K562 (cell line): ENCODE measurements at regions not wholly inside any gene's neighbourhood (a gene's known extent, or its start where the extent isn't known, plus 50 kb on each side); places are given as distances from the start of the nearest gene placed in this dataset.

Source experiments
- ATAC-seq: fragments of 200-7000 bp; cut with Tn5 transposase; 3 replicates; pipeline ENCODE4 v1.9.1; 2020; ENCODE audit warnings: moderate library complexity
- BruUV-seq: library from RNA; stranded (reverse); fragments of 400-500 nt; replicated peaks from 2 replicates; lab custom pipeline; 2021; lab: Mats Ljungman, UMichigan
- CTCF ChIA-PET: fragments of 300-600 bp; formaldehyde crosslinking; extraction: SDS; loops from one replicate; lab custom pipeline; 2021; ENCODE audit warnings: low intra/inter-chr PET ratio; lab: Yijun Ruan, JAX
- POLR2A ChIA-PET: fragments of 300-600, 350-650 bp; sonication (Branson Sonifier 250); formaldehyde crosslinking; extraction: SDS; loops from one replicate; lab custom pipeline; 2021; ENCODE audit warnings: antibody characterized with exemption, inconsistent platforms; lab: Yijun Ruan, JAX
- DNase-seq, 4 experiments: peaks; one replicate each; pipeline versions ENCODE4 v3.0.0 to v3.0.0-alpha.2; 2011 to 2018; ENCODE audit warnings: low spot score in 3 of 4, mixed read lengths in 3 of 4; ENCODE audit errors: extremely low read depth in 1 of 4
- FAIRE-seq: peaks from 2 replicates; lab custom pipeline; 2011; peaks lifted over from hg19 to GRCh38; lab: Jason Lieb, UNC
- H2AFZ ChIP-seq: 2 replicates; pipeline ENCODE4 v1.6.0; 2011; ENCODE audit warnings: low read depth, low read length, control low read depth, inconsistent platforms
- H3K27ac ChIP-seq: fragments of 200-600 bp; 3 replicates; pipeline ENCODE4 v1.8.0; 2011; ENCODE audit warnings: low read depth, mild to moderate bottlenecking, control low read depth, inconsistent platforms, low read length, moderate library complexity, mixed read lengths; ENCODE audit errors: extremely low read depth
- H3K27me3 ChIP-seq, 2 experiments: fragments of 300-600 bp in 1 of 2; 2 replicates in 1 of 2; 3 replicates in 1 of 2; pipeline versions ENCODE4 v1.6.0 to v1.8.0; 2011; ENCODE audit warnings: inconsistent platforms in 2 of 2, low read length in 2 of 2, mild to moderate bottlenecking in 1 of 2, mixed read lengths in 1 of 2, moderate library complexity in 1 of 2; ENCODE audit not compliant: control insufficient read depth in 2 of 2, insufficient read depth in 2 of 2
- H3K36me3 ChIP-seq: fragments of 300-600 bp; 3 replicates; pipeline ENCODE4 v1.8.0; 2011; ENCODE audit warnings: mild to moderate bottlenecking, low read length, inconsistent platforms; ENCODE audit not compliant: control insufficient read depth, insufficient read depth
- H3K4me1 ChIP-seq, 2 experiments: fragments of 200-600 bp in 1 of 2; replicated peaks in 1 of 2; 2 replicates in 1 of 2; 3 replicates in 1 of 2; pipeline versions ENCODE4 v1.5.1 to v1.8.0; 2011; ENCODE audit warnings: inconsistent platforms in 2 of 2, low read length in 2 of 2, mild to moderate bottlenecking in 1 of 2, mixed read lengths in 1 of 2, moderate library complexity in 1 of 2; ENCODE audit not compliant: control insufficient read depth in 2 of 2, insufficient read depth in 2 of 2
- H3K4me2 ChIP-seq: 2 replicates; pipeline ENCODE4 v1.6.1; 2011; ENCODE audit warnings: low read length, control low read depth, inconsistent platforms, mixed read lengths; ENCODE audit not compliant: insufficient read depth
- H3K4me3 ChIP-seq: fragments of 200-600 bp; sonication (generic), shearing (Covaris generic); 2 replicates; pipeline ENCODE4 v1.5.1; 2016; ENCODE audit warnings: control low read depth, inconsistent platforms
- H3K79me2 ChIP-seq: fragments of 200-600 bp; 3 replicates; pipeline ENCODE4 v1.8.0; 2011; ENCODE audit warnings: low read length, inconsistent platforms; ENCODE audit not compliant: control insufficient read depth, insufficient read depth
- H3K9ac ChIP-seq, 2 experiments: 2 replicates each; pipeline versions ENCODE4 v1.6.0 to v1.6.1; 2011; ENCODE audit warnings: low read depth in 2 of 2, low read length in 2 of 2, control low read depth in 1 of 2, inconsistent platforms in 1 of 2, mild to moderate bottlenecking in 1 of 2, mixed read lengths in 1 of 2; ENCODE audit not compliant: insufficient read depth in 1 of 2
- H3K9me1 ChIP-seq: one replicate; pipeline ENCODE4 v1.6.0; 2011; ENCODE audit warnings: inconsistent platforms, mild to moderate bottlenecking, low read length, moderate library complexity; ENCODE audit not compliant: control insufficient read depth, insufficient read depth
- H3K9me3 ChIP-seq: replicated peaks from 2 replicates; pipeline ENCODE4 v1.5.1; 2011; ENCODE audit warnings: low read depth, low read length, inconsistent platforms; ENCODE audit not compliant: control insufficient read depth, insufficient read depth
- H4K20me1 ChIP-seq: replicated peaks from 2 replicates; pipeline ENCODE4 v1.6.1; 2011; ENCODE audit warnings: low read length, inconsistent platforms, mixed read lengths; ENCODE audit not compliant: control insufficient read depth, insufficient read depth
- ARID1B ChIP-seq: fragments of 450-650 bp; IDR thresholded peaks from 2 replicates; pipeline ENCODE4 v1.6.1; 2016; ENCODE audit warnings: antibody characterized with exemption, mild to moderate bottlenecking, inconsistent platforms
- CBFA2T3 ChIP-seq: fragments of 450-650 bp; IDR thresholded peaks from 2 replicates; pipeline ENCODE4 v1.6.1; 2017
- CHCHD3 ChIP-seq: fragments of 250-450 bp; sonication (Bioruptor Pico); IDR thresholded peaks from 2 replicates; pipeline ENCODE4 v2.1.2; 2022; ENCODE audit warnings: mild to moderate bottlenecking
- DPF2 ChIP-seq: fragments of 450-650 bp; IDR thresholded peaks from 2 replicates; pipeline ENCODE4 v1.6.1; 2016
- E2F3 ChIP-seq: fragments of 250-450 bp; sonication (Bioruptor Pico); IDR thresholded peaks from 2 replicates; pipeline ENCODE4 v1.4.0; 2020; ENCODE audit warnings: mild to moderate bottlenecking
- NCOR1 ChIP-seq: fragments of 450-650 bp; IDR thresholded peaks from 2 replicates; pipeline ENCODE4 v1.6.1; 2016; ENCODE audit warnings: mild to moderate bottlenecking, moderate library complexity
- NR2C2 ChIP-seq, 2 experiments: fragments of 200-800 bp in 1 of 2; sonication (Bioruptor generic) in 1 of 2; sonication (generic) in 1 of 2; formaldehyde crosslinking in 1 of 2; IDR thresholded peaks; 2 replicates each; pipeline versions ENCODE4 v1.6.1 to v1.8.0; 2016 to 2022; ENCODE audit warnings: mild to moderate bottlenecking in 1 of 2, missing compliant biosample characterization in 1 of 2, missing genetic modification characterization in 1 of 2, missing genetic modification reagents in 1 of 2
- SMAD4 ChIP-seq: fragments of 250-450 bp; sonication (Bioruptor Pico); conservative IDR thresholded peaks from 2 replicates; pipeline ENCODE4 v1.8.0; 2021; ENCODE audit warnings: inconsistent platforms, mild to moderate bottlenecking, moderate library complexity
- SMARCA4 ChIP-seq: fragments of 450-650 bp; IDR thresholded peaks from 2 replicates; pipeline ENCODE4 v1.6.1; 2016
- SPI1 ChIP-seq: IDR thresholded peaks from 2 replicates; pipeline ENCODE4 v1.6.1; 2011; ENCODE audit warnings: low read depth, low read length, control low read depth, borderline replicate concordance
- STAT5A ChIP-seq: IDR thresholded peaks from 2 replicates; pipeline ENCODE4 v1.6.1; 2012; ENCODE audit warnings: low read length, inconsistent platforms, borderline replicate concordance
- TEAD4 ChIP-seq, 2 experiments: sonication (generic) in 1 of 2; formaldehyde crosslinking in 1 of 2; IDR thresholded peaks; 2 replicates each; pipeline versions ENCODE4 v1.6.1 to v1.8.0; 2012 to 2022; ENCODE audit warnings: borderline replicate concordance in 1 of 2, inconsistent platforms in 1 of 2, low read length in 1 of 2, mild to moderate bottlenecking in 1 of 2, missing genetic modification reagents in 1 of 2
- ZEB2 ChIP-seq: fragments of 450-650 bp; IDR thresholded peaks from 2 replicates; pipeline ENCODE4 v1.6.1; 2016
- ZNF133 ChIP-seq: fragments of 250-450 bp; sonication (Bioruptor Pico); IDR thresholded peaks from 2 replicates; pipeline ENCODE4 v1.4.0; 2020; ENCODE audit warnings: mild to moderate bottlenecking
- WGBS: fragments of 100-300 bp; shearing (Covaris generic); methylation state at CpG from one replicate; pipeline ENCODE4 v1.1.6; 2016; ENCODE audit warnings: low coverage, mixed read lengths; ENCODE audit not compliant: insufficient coverage; ENCODE audit errors: missing lambda C conversion rate; 5-methylcytosine and 5-hydroxymethylcytosine counted together
- in situ Hi-C: fragments of 300-500 bp; cut with MboI; formaldehyde crosslinking; loops from 4 replicates; pipeline ENCODE4 v1.15.0; 2018; ENCODE audit warnings: inconsistent platforms, mixed read lengths
- intact Hi-C: fragments of 100-400 bp; cut with micrococcal nuclease; formaldehyde crosslinking; loops from 2 replicates; pipeline ENCODE4 v1.14.2; 2022
- TF ChIP-seq, protein P1 (sequence below): fragments of 450-650 bp; IDR thresholded peaks from 2 replicates; pipeline ENCODE4 v1.6.1; 2017; ENCODE audit warnings: antibody characterized with exemption, mild to moderate bottlenecking
- TF ChIP-seq, protein P2 (sequence below): sonication (generic); formaldehyde crosslinking; IDR thresholded peaks from 2 replicates; pipeline ENCODE4 v1.8.0; 2022; ENCODE audit warnings: missing genetic modification reagents, mild to moderate bottlenecking, moderate library complexity, borderline replicate concordance

DNA sequence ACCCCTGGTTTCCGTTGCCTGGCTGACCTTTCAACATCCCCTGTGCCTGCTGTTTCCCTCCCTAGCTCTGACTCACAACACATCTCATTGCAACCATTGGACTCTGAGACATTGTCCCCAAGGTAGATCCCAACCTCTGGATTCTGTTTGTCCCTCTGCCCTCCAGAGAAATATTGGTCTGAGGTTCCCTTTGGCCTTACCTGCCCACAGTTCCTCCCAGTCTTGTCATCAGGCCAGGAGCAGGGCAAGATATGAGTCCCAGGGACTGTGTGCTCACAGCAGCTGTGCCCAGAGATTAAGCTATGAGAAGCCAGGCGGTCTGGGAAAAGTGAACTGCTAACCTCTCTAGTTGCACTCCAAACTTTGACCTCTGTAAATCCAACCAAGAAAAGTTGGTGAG lies 168.2 kb upstream of the NR2F2 start:
- no TSS peak for BruUV-seq
- 14% methylated on average over 2 of the region's 2 CpGs for WGBS
- in situ Hi-C loops = no loop called here
- TF ChIP-seq NR2C2 (CRISPR knock-in tag; IDR thresholded peaks at IDR 0.05) (no peak), NR2C2 (tag; IDR thresholded peaks at IDR 0.05) (peak; percentile 64; the same call in 1 of the 2 replicates), SMAD4 (CRISPR knock-in tag) (0 out of 2 replicates have a peak, but pooled peaks have one; percentile 26), SMARCA4 (peak; percentile 50; the same call in 1 of the 2 replicates), STAT5A (peak; percentile 49; the same call in 1 of the 2 replicates), CHCHD3 (CRISPR knock-in tag) (no peak), SPI1 (peak; percentile 52; the same call in 1 of the 2 replicates), DPF2 (peak; percentile 68; the same call in 1 of the 2 replicates), E2F3 (CRISPR knock-in tag) (no peak), TEAD4 (IDR thresholded peaks at IDR 0.05; ENCODE audit: low read length) (peak; percentile 64), TEAD4 (CRISPR knock-in tag; IDR thresholded peaks at IDR 0.05; ENCODE audit: borderline replicate concordance) (no peak), ZEB2 (0 out of 2 replicates have a peak, but pooled peaks have one; percentile 12), NCOR1 (peak; percentile 67), ARID1B (peak; percentile 75), ZNF133 (no peak), CBFA2T3 (peak; percentile 87)
- TF ChIP-seq, protein P1, sequence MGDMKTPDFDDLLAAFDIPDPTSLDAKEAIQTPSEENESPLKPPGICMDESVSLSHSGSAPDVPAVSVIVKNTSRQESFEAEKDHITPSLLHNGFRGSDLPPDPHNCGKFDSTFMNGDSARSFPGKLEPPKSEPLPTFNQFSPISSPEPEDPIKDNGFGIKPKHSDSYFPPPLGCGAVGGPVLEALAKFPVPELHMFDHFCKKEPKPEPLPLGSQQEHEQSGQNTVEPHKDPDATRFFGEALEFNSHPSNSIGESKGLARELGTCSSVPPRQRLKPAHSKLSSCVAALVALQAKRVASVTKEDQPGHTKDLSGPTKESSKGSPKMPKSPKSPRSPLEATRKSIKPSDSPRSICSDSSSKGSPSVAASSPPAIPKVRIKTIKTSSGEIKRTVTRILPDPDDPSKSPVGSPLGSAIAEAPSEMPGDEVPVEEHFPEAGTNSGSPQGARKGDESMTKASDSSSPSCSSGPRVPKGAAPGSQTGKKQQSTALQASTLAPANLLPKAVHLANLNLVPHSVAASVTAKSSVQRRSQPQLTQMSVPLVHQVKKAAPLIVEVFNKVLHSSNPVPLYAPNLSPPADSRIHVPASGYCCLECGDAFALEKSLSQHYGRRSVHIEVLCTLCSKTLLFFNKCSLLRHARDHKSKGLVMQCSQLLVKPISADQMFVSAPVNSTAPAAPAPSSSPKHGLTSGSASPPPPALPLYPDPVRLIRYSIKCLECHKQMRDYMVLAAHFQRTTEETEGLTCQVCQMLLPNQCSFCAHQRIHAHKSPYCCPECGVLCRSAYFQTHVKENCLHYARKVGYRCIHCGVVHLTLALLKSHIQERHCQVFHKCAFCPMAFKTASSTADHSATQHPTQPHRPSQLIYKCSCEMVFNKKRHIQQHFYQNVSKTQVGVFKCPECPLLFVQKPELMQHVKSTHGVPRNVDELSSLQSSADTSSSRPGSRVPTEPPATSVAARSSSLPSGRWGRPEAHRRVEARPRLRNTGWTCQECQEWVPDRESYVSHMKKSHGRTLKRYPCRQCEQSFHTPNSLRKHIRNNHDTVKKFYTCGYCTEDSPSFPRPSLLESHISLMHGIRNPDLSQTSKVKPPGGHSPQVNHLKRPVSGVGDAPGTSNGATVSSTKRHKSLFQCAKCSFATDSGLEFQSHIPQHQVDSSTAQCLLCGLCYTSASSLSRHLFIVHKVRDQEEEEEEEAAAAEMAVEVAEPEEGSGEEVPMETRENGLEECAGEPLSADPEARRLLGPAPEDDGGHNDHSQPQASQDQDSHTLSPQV = peak; percentile 43; the same call in 1 of the 2 replicates
- TF ChIP-seq, protein P2, sequence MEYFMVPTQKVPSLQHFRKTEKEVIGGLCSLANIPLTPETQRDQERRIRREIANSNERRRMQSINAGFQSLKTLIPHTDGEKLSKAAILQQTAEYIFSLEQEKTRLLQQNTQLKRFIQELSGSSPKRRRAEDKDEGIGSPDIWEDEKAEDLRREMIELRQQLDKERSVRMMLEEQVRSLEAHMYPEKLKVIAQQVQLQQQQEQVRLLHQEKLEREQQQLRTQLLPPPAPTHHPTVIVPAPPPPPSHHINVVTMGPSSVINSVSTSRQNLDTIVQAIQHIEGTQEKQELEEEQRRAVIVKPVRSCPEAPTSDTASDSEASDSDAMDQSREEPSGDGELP = 0 out of 2 replicates have a peak, but pooled peaks have one; percentile 18

More for the DNA sequence above, 168.2 kb upstream of the NR2F2 start:
- H4K20me1 ChIP-seq = no peaks in the 10 kb centered on the region
- H3K9ac ChIP-seq = no peak overlapping the region; a peak in 1 of 4 replicates
- intact Hi-C loops = no loop called here
- peak overlapping the region; percentile 80 for H2AFZ ChIP-seq
- H3K9me1 ChIP-seq = no peaks in the 10 kb centered on the region
- H3K4me2 ChIP-seq = peak overlapping the region; percentile 33; the same call in 1 of the 2 replicates
- H3K79me2 ChIP-seq = no peaks in the 10 kb centered on the region
- H3K4me3 ChIP-seq = no peak overlapping the region
- H3K27ac ChIP-seq = peak overlapping the region; percentile 48; the same call in 2 of the 3 replicates
- H3K9me3 ChIP-seq = no peaks in the 10 kb centered on the region
- FAIRE-seq (peak; percentile 87), DNase-seq (peak in 2 of 4 experiments; percentile 58 to 73), ATAC-seq (peak; percentile 87)
- H3K36me3 ChIP-seq = no peaks in the 10 kb centered on the region
- CTCF ChIA-PET = no interaction called here
- H3K4me1 ChIP-seq = peaks cover 5 to 10% of the 10 kb centered on the region in 2 experiments; a peak in 3 of 5 replicates
- H3K27me3 ChIP-seq = no peaks in the 10 kb centered on the region
- POLR2A ChIA-PET = interaction anchor here (0.8 to 1.0 kb wide), 3 partner anchors 21 to 91 kb away, joined by 3 to 4 read pairs (median 3); no protein-coding TSS in a partner anchor
